GM12878 (cell line): ENCODE measurements at regions not wholly inside any gene's neighbourhood (a gene's known extent, or its start where the extent isn't known, plus 50 kb on each side); places are given as distances from the start of the nearest gene placed in this dataset.

Experiments
- JUND ChIP-seq: IDR thresholded peaks from 2 replicates; pipeline ENCODE4 v1.6.1; 2012; ENCODE audit warnings: low read depth, mild to moderate bottlenecking, low read length, improper control_type of control experiment, moderate library complexity
- RFX5 ChIP-seq: IDR thresholded peaks from 2 replicates; pipeline ENCODE4 v1.6.1; 2011; ENCODE audit warnings: low read depth, low read length, improper control_type of control experiment

DNA sequence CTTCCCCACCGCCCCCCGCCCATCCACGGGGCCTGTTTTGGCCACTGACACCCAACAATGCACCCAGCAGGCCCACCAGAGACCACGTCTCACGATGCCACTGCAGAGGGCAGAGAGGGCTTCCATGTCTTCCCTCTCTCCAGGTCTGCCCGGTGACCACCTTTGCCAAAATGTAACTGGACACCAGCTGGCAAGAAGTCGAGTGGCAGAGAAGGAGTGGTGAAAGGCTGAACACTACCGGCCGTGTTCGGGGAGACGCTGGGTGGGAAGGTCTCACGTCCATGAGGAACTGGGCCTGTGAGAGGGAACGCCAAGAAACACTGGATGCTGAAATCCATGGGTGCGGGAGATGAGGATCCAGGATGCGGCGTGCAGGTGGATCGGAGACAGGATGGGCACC is 308.2 kb downstream of the ADGRD1 start:
- TF ChIP-seq RFX5 (no peak), JUND (no peak)
